ENCODE measurements at regions not wholly inside any gene's neighbourhood (a gene's known extent, or its start where the extent isn't known, plus 50 kb on each side); places are given as distances from the start of the nearest gene placed in this dataset.

DNA sequence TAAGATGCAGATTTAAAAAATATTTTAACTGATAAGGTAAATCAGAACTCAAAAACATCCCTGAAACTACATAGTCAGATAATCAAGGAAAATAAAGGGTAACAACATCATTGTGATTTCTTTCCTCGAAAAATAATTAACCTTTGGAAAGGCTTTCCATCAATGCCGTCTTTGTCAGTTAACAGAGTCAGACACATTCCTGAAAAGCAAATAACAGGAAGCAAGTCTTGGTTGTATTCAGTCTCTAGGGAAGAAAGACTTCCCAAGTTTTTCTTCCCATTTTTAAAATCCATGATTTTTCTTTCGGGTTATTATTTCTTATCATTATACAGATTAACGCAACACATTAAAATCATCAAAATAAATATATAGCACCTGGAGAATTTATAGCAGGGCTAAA is 256.4 kb upstream of the CDH6 start:
- Histone ChIP-seq H3K36me3 (ENCODE audit: control insufficient read depth, insufficient read depth, low read length) (no peaks in the 10 kb centered on the region), H3K27ac (ENCODE audit: low read length) (no peak overlapping the region), H3K4me1 (ENCODE audit: control insufficient read depth, insufficient read depth, low read length) (no peaks in the 10 kb centered on the region), H3K4me3 (ENCODE audit: low read length) (no peak overlapping the region), H3K9me3 (ENCODE audit: control insufficient read depth, insufficient read depth, low read length) (no peaks in the 10 kb centered on the region), H3K27me3 (ENCODE audit: control insufficient read depth, insufficient read depth, low read length) (no peaks in the 10 kb centered on the region)
- Mint-ChIP-seq H3K4me3 (no peak overlapping the region), H3K4me1 (no peaks in the 10 kb centered on the region), H3K9me3 (peaks cover 9 to 13% of the 10 kb centered on the region in 2 donors), H3K27me3 (ENCODE audit: low read depth in 2 of 2) (no peaks in the 10 kb centered on the region), H3K27ac (no peak overlapping the region), H3K36me3 (no peaks in the 10 kb centered on the region)
- intact Hi-C loops (cut with micrococcal nuclease): no loop called here
- TF ChIP-seq, protein P1, sequence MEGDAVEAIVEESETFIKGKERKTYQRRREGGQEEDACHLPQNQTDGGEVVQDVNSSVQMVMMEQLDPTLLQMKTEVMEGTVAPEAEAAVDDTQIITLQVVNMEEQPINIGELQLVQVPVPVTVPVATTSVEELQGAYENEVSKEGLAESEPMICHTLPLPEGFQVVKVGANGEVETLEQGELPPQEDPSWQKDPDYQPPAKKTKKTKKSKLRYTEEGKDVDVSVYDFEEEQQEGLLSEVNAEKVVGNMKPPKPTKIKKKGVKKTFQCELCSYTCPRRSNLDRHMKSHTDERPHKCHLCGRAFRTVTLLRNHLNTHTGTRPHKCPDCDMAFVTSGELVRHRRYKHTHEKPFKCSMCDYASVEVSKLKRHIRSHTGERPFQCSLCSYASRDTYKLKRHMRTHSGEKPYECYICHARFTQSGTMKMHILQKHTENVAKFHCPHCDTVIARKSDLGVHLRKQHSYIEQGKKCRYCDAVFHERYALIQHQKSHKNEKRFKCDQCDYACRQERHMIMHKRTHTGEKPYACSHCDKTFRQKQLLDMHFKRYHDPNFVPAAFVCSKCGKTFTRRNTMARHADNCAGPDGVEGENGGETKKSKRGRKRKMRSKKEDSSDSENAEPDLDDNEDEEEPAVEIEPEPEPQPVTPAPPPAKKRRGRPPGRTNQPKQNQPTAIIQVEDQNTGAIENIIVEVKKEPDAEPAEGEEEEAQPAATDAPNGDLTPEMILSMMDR (IDR thresholded peaks at IDR 0.05): no peak
- ATAC-seq (no peak), DNase-seq (no peak)
- 60% methylated on average over 2 of the region's 4 CpGs for WGBS (ENCODE audit: insufficient coverage)

DNA sequence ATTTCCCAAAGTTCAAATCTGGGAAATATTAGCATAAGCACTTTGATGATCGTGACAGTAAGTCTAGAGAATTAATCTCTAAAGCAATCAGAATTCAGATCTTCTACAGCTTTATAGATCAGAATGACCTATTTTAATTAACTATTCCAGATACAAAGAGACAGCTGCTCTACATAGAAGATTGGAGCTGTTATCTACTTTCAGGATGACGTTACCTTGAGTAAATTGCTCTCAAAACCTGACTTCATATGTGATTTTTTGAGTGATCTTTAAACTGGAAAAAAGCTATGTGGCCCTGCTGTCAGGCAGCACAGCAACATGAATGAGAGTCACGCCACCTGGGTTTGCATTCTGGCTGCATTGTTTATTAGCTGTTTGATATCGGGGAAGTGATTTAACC is 259.9 kb upstream of the CDH6 start:
- TF ChIP-seq, protein P1 (IDR thresholded peaks at IDR 0.05): no peak
- Mint-ChIP-seq H3K4me3 (no peak overlapping the region), H3K27me3 (ENCODE audit: low read depth in 2 of 2) (no peaks in the 10 kb centered on the region), H3K4me1 (no peaks in the 10 kb centered on the region), H3K9me3 (peaks cover 13 to 17% of the 10 kb centered on the region in 2 donors), H3K36me3 (no peaks in the 10 kb centered on the region), H3K27ac (no peak overlapping the region)
- no peak overlapping the region for H3K4me3 ChIP-seq (ENCODE audit: low read length)
- H3K36me3 ChIP-seq (ENCODE audit: control insufficient read depth, insufficient read depth, low read length): no peaks in the 10 kb centered on the region
- H3K4me1 ChIP-seq (ENCODE audit: control insufficient read depth, insufficient read depth, low read length): no peaks in the 10 kb centered on the region
- ATAC-seq (no peak), DNase-seq (no peak)
- intact Hi-C loops (cut with micrococcal nuclease): no loop called here
- no peak overlapping the region for H3K27ac ChIP-seq (ENCODE audit: low read length)
- no peaks in the 10 kb centered on the region for H3K9me3 ChIP-seq (ENCODE audit: control insufficient read depth, insufficient read depth, low read length)
- WGBS (ENCODE audit: insufficient coverage): 84% methylated on average over 3 of the region's 4 CpGs
- H3K27me3 ChIP-seq (ENCODE audit: control insufficient read depth, insufficient read depth, low read length): no peaks in the 10 kb centered on the region

DNA sequence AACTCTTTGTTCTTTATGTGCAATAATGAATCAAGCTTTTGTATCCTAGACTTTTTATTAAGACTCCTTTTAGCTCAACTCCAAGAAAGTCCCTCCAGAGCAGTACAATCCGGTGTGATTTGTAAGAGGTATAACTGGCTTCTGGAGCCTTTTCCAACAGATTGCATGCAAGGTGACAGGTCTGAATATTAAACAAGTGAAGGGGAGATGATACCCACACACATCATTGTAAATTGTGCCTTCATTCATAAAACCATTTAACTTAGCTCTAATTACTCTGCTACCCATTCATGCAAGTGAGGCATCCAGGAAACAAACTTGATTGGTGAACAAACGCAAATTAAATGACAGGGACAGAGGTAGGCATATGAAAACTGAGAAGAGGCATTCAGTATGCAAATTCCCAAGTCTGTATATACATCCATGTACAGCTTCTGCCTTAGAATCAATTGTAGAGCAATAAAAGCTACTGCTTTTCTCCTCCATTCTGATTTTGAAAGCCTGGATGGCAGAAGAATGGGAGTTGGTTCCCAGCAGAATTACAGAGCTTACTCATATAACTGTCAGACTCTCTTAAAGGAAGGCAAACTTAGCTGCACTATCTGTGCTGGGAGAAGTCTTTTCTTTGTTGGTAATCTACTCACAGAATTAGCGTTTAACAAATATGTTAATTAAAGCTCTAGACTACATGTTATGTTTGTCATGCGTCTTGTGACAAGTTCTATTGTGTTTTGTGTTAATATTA is 261.0 kb upstream of the CDH6 start:
- WGBS (ENCODE audit: insufficient coverage): 63% methylated on average over 1 of the region's 4 CpGs
- peaks cover 17 to 21% of the 10 kb centered on the region in 2 donors for H3K9me3 Mint-ChIP-seq

More for the DNA sequence above, 261.0 kb upstream of the CDH6 start:
- intact Hi-C loops (cut with micrococcal nuclease): no loop called here
- no peak overlapping the region for H3K4me3 ChIP-seq (ENCODE audit: low read length)
- Mint-ChIP-seq H3K4me1 (no peaks in the 10 kb centered on the region), H3K27me3 (ENCODE audit: low read depth in 2 of 2) (no peaks in the 10 kb centered on the region), H3K36me3 (no peaks in the 10 kb centered on the region), H3K4me3 (no peak overlapping the region), H3K27ac (no peak overlapping the region)
- ATAC-seq (no peak), DNase-seq (no peak)
- no peaks in the 10 kb centered on the region for H3K27me3 ChIP-seq (ENCODE audit: control insufficient read depth, insufficient read depth, low read length)
- no peaks in the 10 kb centered on the region for H3K9me3 ChIP-seq (ENCODE audit: control insufficient read depth, insufficient read depth, low read length)
- TF ChIP-seq, protein P1 (IDR thresholded peaks at IDR 0.05): no peak
- H3K36me3 ChIP-seq (ENCODE audit: control insufficient read depth, insufficient read depth, low read length): no peaks in the 10 kb centered on the region
- no peaks in the 10 kb centered on the region for H3K4me1 ChIP-seq (ENCODE audit: control insufficient read depth, insufficient read depth, low read length)
- no peak overlapping the region for H3K27ac ChIP-seq (ENCODE audit: low read length)
